ENCODE measurements at regions not wholly inside any gene's neighbourhood (a gene's known extent, or its start where the extent isn't known, plus 50 kb on each side); places are given as distances from the start of the nearest gene placed in this dataset.

DNA sequence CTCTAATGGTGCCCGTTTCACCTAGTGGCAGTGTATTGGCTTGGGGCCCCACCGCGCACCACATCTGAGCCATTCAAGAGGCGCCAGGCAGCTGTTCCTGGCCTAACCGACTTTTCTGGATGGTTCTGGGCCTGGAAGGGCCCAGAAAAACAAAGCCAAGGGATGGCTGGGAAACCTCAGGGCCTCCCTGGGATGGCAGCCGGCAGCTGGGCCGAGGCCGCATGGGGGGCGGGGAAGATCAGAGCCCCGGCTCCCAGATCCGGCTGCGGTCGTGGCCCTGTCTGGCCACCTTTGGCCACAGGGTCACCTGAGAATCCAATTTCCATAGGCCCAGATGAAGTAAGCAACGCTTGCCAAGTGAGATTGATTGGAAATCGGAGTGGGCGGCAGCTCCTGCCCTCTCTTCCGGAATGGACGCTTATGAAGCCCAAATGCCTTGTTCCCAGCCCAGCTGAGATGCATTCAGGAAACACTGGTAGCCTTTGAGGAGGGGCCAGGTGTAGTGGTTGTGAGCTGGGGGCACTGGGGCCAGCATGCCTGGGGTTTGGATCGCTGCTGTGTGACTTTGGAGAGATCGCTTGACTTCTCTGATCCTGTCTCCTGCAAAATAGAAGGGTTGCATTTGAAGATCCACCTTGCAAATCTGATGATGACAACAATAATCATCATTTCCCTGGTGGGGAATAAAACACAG is 163.8 kb upstream of the GSE1 start:
- TF ChIP-seq, protein P1, sequence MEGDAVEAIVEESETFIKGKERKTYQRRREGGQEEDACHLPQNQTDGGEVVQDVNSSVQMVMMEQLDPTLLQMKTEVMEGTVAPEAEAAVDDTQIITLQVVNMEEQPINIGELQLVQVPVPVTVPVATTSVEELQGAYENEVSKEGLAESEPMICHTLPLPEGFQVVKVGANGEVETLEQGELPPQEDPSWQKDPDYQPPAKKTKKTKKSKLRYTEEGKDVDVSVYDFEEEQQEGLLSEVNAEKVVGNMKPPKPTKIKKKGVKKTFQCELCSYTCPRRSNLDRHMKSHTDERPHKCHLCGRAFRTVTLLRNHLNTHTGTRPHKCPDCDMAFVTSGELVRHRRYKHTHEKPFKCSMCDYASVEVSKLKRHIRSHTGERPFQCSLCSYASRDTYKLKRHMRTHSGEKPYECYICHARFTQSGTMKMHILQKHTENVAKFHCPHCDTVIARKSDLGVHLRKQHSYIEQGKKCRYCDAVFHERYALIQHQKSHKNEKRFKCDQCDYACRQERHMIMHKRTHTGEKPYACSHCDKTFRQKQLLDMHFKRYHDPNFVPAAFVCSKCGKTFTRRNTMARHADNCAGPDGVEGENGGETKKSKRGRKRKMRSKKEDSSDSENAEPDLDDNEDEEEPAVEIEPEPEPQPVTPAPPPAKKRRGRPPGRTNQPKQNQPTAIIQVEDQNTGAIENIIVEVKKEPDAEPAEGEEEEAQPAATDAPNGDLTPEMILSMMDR (conservative IDR thresholded peaks at IDR 0.05), result no peak
- TF ChIP-seq ZFX (IDR thresholded peaks at IDR 0.05), result no peak

Measured in C4-2B (cell line).